ENCODE measurements at regions not wholly inside any gene's neighbourhood (a gene's known extent, or its start where the extent isn't known, plus 50 kb on each side); places are given as distances from the start of the nearest gene placed in this dataset.

DNA sequence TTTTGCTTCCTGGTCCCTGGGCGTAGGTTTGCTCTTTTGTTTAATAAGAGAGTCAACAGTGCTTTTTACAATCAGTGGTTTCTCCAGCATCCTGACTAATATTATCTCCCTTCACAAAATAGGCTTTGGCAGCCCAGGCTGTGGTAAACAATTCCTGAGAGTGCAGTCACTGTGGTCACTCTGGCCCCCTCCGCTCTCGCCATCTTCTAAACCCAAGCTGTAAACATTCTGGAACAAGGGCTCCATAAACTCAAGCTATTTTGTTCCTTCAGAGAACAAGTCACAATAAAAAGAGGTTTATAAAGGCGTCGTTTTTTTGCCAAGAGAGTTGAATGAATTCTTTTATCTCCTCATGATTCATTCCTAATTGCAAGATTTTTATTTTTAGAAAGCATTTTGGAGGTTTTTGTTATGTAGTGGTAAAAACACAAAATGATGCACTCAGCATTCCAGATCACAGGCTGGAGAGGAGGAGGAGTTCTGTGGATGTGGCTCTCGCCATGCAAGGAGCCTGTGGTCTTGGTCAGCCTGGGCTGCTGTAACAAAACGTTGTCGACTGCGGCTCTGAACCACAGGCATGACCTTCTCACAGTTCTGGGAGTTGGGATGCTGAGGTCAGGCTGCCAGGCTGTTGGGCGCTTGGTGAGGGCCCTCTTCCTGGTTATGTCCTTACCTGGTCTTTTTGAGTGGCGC, 486.4 kb upstream of the FAT1 start:
- Histone ChIP-seq H3K36me3 (ENCODE audit: control insufficient read depth, insufficient read depth, low read length) (no peaks in the 10 kb centered on the region), H3K4me3 (replicated peaks; ENCODE audit: low read depth, low read length) (no peak overlapping the region), H3K27me3 (replicated peaks; ENCODE audit: control insufficient read depth, insufficient read depth, low read length) (no peaks in the 10 kb centered on the region)
- DNase-seq (ENCODE audit: extremely low read depth, insufficient read length): no peak
- TF ChIP-seq, protein P1, sequence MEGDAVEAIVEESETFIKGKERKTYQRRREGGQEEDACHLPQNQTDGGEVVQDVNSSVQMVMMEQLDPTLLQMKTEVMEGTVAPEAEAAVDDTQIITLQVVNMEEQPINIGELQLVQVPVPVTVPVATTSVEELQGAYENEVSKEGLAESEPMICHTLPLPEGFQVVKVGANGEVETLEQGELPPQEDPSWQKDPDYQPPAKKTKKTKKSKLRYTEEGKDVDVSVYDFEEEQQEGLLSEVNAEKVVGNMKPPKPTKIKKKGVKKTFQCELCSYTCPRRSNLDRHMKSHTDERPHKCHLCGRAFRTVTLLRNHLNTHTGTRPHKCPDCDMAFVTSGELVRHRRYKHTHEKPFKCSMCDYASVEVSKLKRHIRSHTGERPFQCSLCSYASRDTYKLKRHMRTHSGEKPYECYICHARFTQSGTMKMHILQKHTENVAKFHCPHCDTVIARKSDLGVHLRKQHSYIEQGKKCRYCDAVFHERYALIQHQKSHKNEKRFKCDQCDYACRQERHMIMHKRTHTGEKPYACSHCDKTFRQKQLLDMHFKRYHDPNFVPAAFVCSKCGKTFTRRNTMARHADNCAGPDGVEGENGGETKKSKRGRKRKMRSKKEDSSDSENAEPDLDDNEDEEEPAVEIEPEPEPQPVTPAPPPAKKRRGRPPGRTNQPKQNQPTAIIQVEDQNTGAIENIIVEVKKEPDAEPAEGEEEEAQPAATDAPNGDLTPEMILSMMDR (IDR thresholded peaks at IDR 0.05; ENCODE audit: insufficient read depth, low read length, poor library complexity, severe bottlenecking): no peak

DNA sequence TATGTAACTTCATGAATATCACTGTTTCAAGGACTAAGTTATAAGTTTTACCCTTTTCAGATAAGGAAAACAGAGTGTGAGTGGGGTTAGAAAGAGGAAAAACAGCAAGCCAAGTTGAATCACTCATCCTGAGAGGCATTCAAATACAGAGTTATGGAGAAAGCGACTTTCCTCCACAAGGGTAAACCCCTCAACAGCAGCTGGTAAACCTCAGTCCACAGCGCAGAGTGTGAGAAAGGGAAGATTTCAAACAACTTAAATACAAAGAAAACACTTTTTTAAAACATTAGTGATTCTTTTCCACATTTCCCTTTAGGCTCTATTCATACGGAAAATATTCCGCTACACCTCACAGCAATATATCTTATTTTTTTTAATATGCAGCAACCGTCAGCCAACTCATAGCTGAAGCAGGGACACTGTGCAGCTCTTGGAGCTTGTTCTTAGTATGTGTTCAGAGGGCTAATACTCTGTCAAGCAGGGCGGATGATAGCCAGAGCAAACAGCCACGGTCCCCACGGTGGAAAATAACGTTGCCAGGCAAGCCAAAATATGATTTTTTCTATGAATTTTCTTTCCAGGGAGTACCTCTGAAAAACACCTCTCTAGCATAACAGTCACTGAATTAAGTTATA, 488.9 kb upstream of the FAT1 start:
- TF ChIP-seq, protein P1 (IDR thresholded peaks at IDR 0.05; ENCODE audit: insufficient read depth, low read length, poor library complexity, severe bottlenecking): no peak
- Histone ChIP-seq H3K4me3 (replicated peaks; ENCODE audit: low read depth, low read length) (no peak overlapping the region), H3K36me3 (ENCODE audit: control insufficient read depth, insufficient read depth, low read length) (no peaks in the 10 kb centered on the region), H3K27me3 (replicated peaks; ENCODE audit: control insufficient read depth, insufficient read depth, low read length) (no peaks in the 10 kb centered on the region)
- no peak for DNase-seq (ENCODE audit: extremely low read depth, insufficient read length)

DNA sequence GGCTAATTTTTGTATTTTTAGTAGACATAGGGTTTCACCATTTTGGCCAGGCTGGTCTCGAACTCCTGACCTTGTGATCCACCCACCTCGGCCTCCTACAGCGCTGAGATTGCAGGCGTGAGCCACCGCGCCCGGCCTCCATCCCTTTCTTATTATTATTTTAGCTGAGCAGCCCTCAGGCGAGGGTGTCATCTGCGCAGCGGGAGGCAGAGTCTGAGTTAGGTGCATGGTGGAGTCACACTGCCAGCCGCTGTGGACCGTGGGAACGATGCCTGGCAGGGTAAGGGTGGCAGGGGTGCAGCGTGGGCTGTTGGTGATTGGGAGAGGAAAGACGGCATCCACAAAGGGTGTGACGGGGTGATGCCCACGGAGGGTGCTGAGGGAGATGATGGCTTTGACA, 491.8 kb upstream of the FAT1 start:
- H3K27me3 ChIP-seq (replicated peaks; ENCODE audit: control insufficient read depth, insufficient read depth, low read length): no peaks in the 10 kb centered on the region
- no peaks in the 10 kb centered on the region for H3K36me3 ChIP-seq (ENCODE audit: control insufficient read depth, insufficient read depth, low read length)
- no peak overlapping the region for H3K4me3 ChIP-seq (replicated peaks; ENCODE audit: low read depth, low read length)
- DNase-seq (ENCODE audit: extremely low read depth, insufficient read length): no peak
- TF ChIP-seq, protein P1 (IDR thresholded peaks at IDR 0.05; ENCODE audit: insufficient read depth, low read length, poor library complexity, severe bottlenecking): no peak

DNA sequence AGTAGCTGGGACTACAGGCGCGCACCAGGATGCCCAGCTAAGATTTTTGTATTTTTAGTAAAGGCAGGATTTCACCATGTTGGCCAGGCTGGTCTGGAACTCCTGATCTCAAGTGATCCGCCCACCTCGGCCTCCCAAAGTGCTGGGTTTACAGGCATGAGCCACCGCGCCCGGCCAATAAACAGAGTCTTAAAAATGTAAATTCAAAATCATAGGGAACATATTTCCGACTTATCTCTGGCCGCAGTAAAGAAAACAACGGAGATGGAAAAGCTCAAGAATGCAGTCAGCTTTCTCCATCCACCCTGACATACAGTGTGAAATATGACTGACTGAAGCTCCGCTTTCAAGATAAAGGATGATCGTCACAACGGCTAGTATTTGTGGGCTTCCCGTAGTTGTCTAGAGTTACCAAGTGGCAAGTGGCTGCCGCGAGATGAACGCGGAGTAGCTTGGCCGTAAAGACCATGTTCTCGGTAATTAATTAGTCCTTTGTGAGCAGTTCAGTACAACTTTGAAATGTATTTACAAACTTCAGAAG, 495.1 kb upstream of the FAT1 start:
- DNase-seq (ENCODE audit: extremely low read depth, insufficient read length): no peak
- TF ChIP-seq, protein P1 (IDR thresholded peaks at IDR 0.05; ENCODE audit: insufficient read depth, low read length, poor library complexity, severe bottlenecking): no peak
- no peaks in the 10 kb centered on the region for H3K27me3 ChIP-seq (replicated peaks; ENCODE audit: control insufficient read depth, insufficient read depth, low read length)
- no peaks in the 10 kb centered on the region for H3K36me3 ChIP-seq (ENCODE audit: control insufficient read depth, insufficient read depth, low read length)
- H3K4me3 ChIP-seq (replicated peaks; ENCODE audit: low read depth, low read length): no peak overlapping the region

DNA sequence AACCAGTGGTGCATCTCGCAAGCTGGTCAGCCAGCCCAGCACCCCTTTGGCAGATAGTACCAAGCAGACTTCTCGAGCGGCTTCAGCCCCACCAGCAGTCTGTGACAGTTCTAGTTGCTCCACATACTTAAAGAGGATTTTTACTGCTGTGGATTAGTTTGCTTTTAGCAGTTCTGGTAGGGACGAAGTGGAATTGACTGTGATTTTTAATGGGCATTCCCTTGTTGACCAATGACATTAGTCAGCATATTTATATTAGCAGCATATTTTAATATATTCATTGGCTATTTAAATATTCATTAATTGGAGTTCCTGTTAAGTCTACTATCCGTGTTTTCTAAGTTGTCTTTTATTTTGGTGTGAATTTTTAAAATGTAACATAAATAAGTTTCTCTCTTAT, 500.9 kb upstream of the FAT1 start:
- H3K27me3 ChIP-seq (replicated peaks; ENCODE audit: control insufficient read depth, insufficient read depth, low read length): no peaks in the 10 kb centered on the region
- no peaks in the 10 kb centered on the region for H3K36me3 ChIP-seq (ENCODE audit: control insufficient read depth, insufficient read depth, low read length)
- no peak overlapping the region for H3K4me3 ChIP-seq (replicated peaks; ENCODE audit: low read depth, low read length)
- TF ChIP-seq, protein P1 (IDR thresholded peaks at IDR 0.05; ENCODE audit: insufficient read depth, low read length, poor library complexity, severe bottlenecking): no peak
- no peak for DNase-seq (ENCODE audit: extremely low read depth, insufficient read length)

Data from GM06990 (cell line).